Stomach (tissue), 4 donors: ENCODE measurements at regions not wholly inside any gene's neighbourhood (a gene's known extent, or its start where the extent isn't known, plus 50 kb on each side); places are given as distances from the start of the nearest gene placed in this dataset.

Experiments
- CTCF ChIP-seq, 7 experiments: fragments of 450-650 bp in 4 of 7; fragments of 200-600 bp in 3 of 7; sonication (generic) in 3 of 7; IDR thresholded peaks; one replicate each; pipeline ENCODE4 v1.5.1; 2016 to 2019; ENCODE audit warnings: antibody characterized with exemption in 7 of 7, control low read depth in 2 of 7, mild to moderate bottlenecking in 1 of 7
- POLR2A ChIP-seq, 4 donors: fragments of 450-650 bp; IDR thresholded peaks; one replicate each; pipeline ENCODE4 v1.6.1; 2016; ENCODE audit warnings: antibody characterized with exemption in 4 of 4, control low read depth in 2 of 4, mild to moderate bottlenecking in 1 of 4, moderate library complexity in 1 of 4
- POLR2AphosphoS5 ChIP-seq, 3 donors: sonication (generic); formaldehyde crosslinking; IDR thresholded peaks; one replicate each; pipeline ENCODE4 v1.6.1; 2016; ENCODE audit warnings: antibody characterized with exemption in 3 of 3

- TF ChIP-seq CTCF (IDR thresholded peaks at IDR 0.05) = no peak
- no peak for TF ChIP-seq POLR2A (IDR thresholded peaks at IDR 0.05)
- TF ChIP-seq POLR2AphosphoS5 (IDR thresholded peaks at IDR 0.05) = no peak
These were observed 262.1 kb downstream of the LRFN2 start for GRCh38 chr6:40325041-40325440.
